ENCODE measurements at regions not wholly inside any gene's neighbourhood (a gene's known extent, or its start where the extent isn't known, plus 50 kb on each side); places are given as distances from the start of the nearest gene placed in this dataset.

DNA sequence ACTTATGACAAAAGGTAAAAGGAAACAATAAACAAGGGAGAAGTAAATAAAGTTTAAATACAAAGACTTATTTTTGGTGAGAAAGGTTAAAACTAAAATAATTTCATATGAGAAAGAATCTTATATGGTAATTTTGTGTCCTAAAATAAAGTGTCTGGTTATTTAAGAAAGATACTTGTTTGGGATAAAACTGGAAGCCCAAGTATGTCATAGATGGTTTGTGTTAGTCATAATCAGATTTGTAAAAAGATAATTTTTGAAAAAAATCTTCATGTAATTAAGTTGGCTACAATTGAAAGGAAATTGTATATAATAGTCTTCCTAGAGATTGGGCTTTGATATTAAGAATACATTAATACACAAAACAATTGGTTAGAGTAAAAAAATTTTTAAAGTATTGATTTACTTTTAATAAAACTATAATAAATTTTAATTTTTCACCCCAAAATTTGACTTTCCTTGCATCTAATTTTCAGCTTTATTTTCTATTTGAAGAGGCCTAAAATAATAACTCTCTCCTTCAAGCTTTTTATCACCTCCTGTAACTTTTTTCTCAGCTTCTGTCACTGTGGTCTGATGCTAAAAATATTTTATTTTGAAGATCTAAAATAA is 315.6 kb downstream of the SLITRK5 start:
- no peaks in the 10 kb centered on the region for H3K79me2 ChIP-seq (ENCODE audit: low read depth)
- no peak overlapping the region for H3K27ac ChIP-seq
- no peaks in the 10 kb centered on the region for H4K20me1 ChIP-seq (ENCODE audit: insufficient read depth)
- H3K9me2 ChIP-seq (ENCODE audit: insufficient read depth), result no peaks in the 10 kb centered on the region
- ChIA-PET CTCF (no interaction called here), POLR2A (ENCODE audit: unreplicated experiment) (interaction anchor here (0.6 kb wide), 1 partner anchor 1171 kb away, joined by 3 read pairs; no protein-coding TSS in a partner anchor)
- H3K4me2 ChIP-seq, result no peak overlapping the region
- TF ChIP-seq, protein P1, sequence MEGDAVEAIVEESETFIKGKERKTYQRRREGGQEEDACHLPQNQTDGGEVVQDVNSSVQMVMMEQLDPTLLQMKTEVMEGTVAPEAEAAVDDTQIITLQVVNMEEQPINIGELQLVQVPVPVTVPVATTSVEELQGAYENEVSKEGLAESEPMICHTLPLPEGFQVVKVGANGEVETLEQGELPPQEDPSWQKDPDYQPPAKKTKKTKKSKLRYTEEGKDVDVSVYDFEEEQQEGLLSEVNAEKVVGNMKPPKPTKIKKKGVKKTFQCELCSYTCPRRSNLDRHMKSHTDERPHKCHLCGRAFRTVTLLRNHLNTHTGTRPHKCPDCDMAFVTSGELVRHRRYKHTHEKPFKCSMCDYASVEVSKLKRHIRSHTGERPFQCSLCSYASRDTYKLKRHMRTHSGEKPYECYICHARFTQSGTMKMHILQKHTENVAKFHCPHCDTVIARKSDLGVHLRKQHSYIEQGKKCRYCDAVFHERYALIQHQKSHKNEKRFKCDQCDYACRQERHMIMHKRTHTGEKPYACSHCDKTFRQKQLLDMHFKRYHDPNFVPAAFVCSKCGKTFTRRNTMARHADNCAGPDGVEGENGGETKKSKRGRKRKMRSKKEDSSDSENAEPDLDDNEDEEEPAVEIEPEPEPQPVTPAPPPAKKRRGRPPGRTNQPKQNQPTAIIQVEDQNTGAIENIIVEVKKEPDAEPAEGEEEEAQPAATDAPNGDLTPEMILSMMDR (conservative IDR thresholded peaks at IDR 0.05), result no peak
- no peak for TF ChIP-seq EZH2 (IDR thresholded peaks at IDR 0.05; ENCODE audit: low read depth)
- intact Hi-C loops (cut with micrococcal nuclease; ENCODE audit: unreplicated experiment), result no loop called here
- no peak overlapping the region for H3K4me3 ChIP-seq
- no TSS peak for BruUV-seq (replicated peaks)
- no peaks in the 10 kb centered on the region for H3K9me3 ChIP-seq (ENCODE audit: insufficient read depth, low read depth)
- H3K27me3 ChIP-seq (ENCODE audit: insufficient read depth, low read depth), result no peaks in the 10 kb centered on the region
- no peaks in the 10 kb centered on the region for H3K4me1 ChIP-seq (replicated peaks; ENCODE audit: insufficient read depth)
- no peaks in the 10 kb centered on the region for H3F3A ChIP-seq (ENCODE audit: insufficient read depth, low read depth)
- no peak for DNase-seq
- H3K36me3 ChIP-seq (ENCODE audit: low read depth), result no peaks in the 10 kb centered on the region
- no peak overlapping the region for H2AFZ ChIP-seq

DNA sequence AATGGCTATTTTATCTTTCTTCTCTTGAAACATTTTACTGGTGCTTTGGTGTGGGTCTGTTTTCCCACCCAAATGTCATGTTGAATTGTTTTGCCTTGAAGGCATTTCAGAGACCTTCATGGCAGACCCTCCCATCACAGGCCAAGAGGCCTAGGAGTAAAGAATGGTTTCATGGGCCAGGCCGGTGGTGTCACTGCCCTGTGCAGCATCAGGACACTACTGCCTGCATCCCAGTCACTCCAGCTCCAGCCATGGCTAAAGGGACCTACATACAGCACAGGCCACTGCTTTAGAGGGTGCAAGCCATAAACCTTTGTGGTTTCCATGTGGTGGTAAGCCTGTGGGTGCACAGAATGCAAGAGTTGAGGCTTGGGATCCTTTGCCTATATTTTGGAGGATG is 326.9 kb downstream of the SLITRK5 start:
- BruUV-seq (replicated peaks), result no TSS peak

DNA sequence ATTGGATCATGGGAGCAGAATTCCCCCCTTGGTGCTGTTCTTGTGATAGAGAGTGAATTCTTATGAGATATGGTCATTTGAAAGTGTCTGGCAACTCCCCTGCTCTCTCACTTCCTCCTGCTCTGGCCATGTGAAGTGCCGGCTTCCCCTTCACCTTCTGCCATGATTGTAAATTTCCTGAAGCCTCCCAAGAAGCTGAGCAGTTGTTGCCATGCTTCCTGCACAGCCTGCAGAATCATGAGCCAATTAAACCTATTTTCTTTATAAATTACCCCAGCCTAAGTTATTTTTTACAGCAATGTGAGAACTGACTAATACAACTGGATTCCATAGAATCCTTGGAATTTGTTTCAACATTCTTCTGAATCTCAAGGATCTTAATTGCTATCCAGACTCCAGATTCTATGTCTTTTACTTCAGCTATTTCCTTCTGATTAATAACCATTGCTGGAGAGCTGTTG is 328.1 kb downstream of the SLITRK5 start:
- no peak for TF ChIP-seq EZH2 (IDR thresholded peaks at IDR 0.05; ENCODE audit: low read depth)
- TF ChIP-seq, protein P1 (conservative IDR thresholded peaks at IDR 0.05), result no peak
- peak in 1 of 2 experiments; percentile 31 for DNase-seq
- no TSS peak for BruUV-seq (replicated peaks)
- Histone ChIP-seq H4K20me1 (ENCODE audit: insufficient read depth) (no peaks in the 10 kb centered on the region), H3K9me3 (ENCODE audit: insufficient read depth, low read depth) (no peaks in the 10 kb centered on the region), H3K4me2 (no peak overlapping the region), H3K4me1 (replicated peaks; ENCODE audit: insufficient read depth) (0 out of 2 replicates have a peak, but pooled peaks cover 8% of the 10 kb centered on the region), H3K27ac (no peak overlapping the region), H3F3A (ENCODE audit: insufficient read depth, low read depth) (no peaks in the 10 kb centered on the region), H3K36me3 (ENCODE audit: low read depth) (no peaks in the 10 kb centered on the region), H3K4me3 (no peak overlapping the region), H2AFZ (no peak overlapping the region), H3K9me2 (ENCODE audit: insufficient read depth) (no peaks in the 10 kb centered on the region), H3K79me2 (ENCODE audit: low read depth) (no peaks in the 10 kb centered on the region), H3K27me3 (ENCODE audit: insufficient read depth, low read depth) (no peaks in the 10 kb centered on the region)
- ChIA-PET CTCF (interaction anchor here (0.6 kb wide), 1 partner anchor 124 kb away, joined by 3 read pairs; no protein-coding TSS in a partner anchor), POLR2A (ENCODE audit: unreplicated experiment) (no interaction called here)
- intact Hi-C loops (cut with micrococcal nuclease; ENCODE audit: unreplicated experiment), result loop anchor here (5.0 kb wide), 2 partner anchors 198 to 317 kb away; no protein-coding TSS in a partner anchor

More for the DNA sequence above, 326.9 kb downstream of the SLITRK5 start:
- Histone ChIP-seq H3K4me1 (replicated peaks; ENCODE audit: insufficient read depth) (0 out of 2 replicates have a peak, but pooled peaks cover 8% of the 10 kb centered on the region), H3F3A (ENCODE audit: insufficient read depth, low read depth) (no peaks in the 10 kb centered on the region), H2AFZ (no peak overlapping the region), H3K4me2 (no peak overlapping the region), H3K27me3 (ENCODE audit: insufficient read depth, low read depth) (no peaks in the 10 kb centered on the region), H4K20me1 (ENCODE audit: insufficient read depth) (no peaks in the 10 kb centered on the region), H3K79me2 (ENCODE audit: low read depth) (no peaks in the 10 kb centered on the region), H3K4me3 (no peak overlapping the region), H3K9me3 (ENCODE audit: insufficient read depth, low read depth) (no peaks in the 10 kb centered on the region), H3K9me2 (ENCODE audit: insufficient read depth) (no peaks in the 10 kb centered on the region), H3K27ac (no peak overlapping the region), H3K36me3 (ENCODE audit: low read depth) (no peaks in the 10 kb centered on the region)
- ChIA-PET CTCF (interaction anchor here (0.7 kb wide), 1 partner anchor 176 kb away, joined by 3 read pairs; no protein-coding TSS in a partner anchor), POLR2A (ENCODE audit: unreplicated experiment) (no interaction called here)
- intact Hi-C loops (cut with micrococcal nuclease; ENCODE audit: unreplicated experiment), result loop anchor here (5.0 kb wide), 2 partner anchors 199 to 316 kb away; no protein-coding TSS in a partner anchor
- TF ChIP-seq, protein P1 (conservative IDR thresholded peaks at IDR 0.05), result no peak
- no peak for TF ChIP-seq EZH2 (IDR thresholded peaks at IDR 0.05; ENCODE audit: low read depth)
- DNase-seq, result no peak
